ENCODE measurements at regions not wholly inside any gene's neighbourhood (a gene's known extent, or its start where the extent isn't known, plus 50 kb on each side); places are given as distances from the start of the nearest gene placed in this dataset.

GRCh38 chr13:76816394-76816793, 69.8 kb downstream of the KCTD12 start:
- H3K27ac ChIP-seq: no peak overlapping the region
- no peak for TF ChIP-seq CTCF (conservative IDR thresholded peaks at IDR 0.05)

DNA sequence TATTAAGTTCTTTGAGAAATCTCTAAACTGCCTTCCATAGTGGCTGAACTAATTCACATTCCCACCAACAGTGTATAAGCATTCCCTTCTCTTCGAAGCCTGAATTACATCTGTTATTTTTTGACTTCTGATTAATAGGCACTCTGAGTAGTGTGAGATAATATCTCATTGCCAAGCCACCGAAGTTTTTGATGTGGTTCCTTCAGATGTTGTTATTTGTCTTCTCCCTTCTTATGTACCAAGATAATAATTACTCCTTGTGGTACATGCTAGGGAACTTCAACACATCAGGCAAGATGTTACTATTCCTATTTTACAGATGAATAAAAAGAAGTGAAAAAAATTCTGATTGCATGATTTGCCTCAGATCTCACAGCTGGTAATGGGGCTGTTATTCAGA, 70.9 kb downstream of the KCTD12 start:
- TF ChIP-seq CTCF (conservative IDR thresholded peaks at IDR 0.05): no peak
- H3K27ac ChIP-seq: no peak overlapping the region

DNA sequence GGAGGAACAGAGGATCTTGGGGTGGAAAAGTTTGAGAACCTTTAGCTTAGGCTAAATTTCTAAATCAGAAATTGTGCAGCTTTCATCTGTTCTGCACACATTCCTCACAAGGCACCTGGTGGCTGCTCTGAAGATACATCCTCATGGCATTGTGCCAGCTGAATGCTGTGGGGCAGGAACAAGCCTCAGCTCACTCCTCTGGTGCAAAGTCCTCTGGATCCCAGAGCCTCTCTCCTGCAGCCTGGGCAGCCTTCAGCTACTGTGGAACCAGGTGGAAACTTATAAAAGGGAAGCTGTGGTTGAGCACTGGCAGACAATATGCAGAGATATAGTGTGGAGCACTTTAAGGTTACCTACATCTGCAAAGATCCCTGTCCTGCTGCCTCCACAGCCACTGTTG, 72.3 kb downstream of the KCTD12 start:
- no peak for TF ChIP-seq CTCF (conservative IDR thresholded peaks at IDR 0.05)
- H3K27ac ChIP-seq: no peak overlapping the region

DNA sequence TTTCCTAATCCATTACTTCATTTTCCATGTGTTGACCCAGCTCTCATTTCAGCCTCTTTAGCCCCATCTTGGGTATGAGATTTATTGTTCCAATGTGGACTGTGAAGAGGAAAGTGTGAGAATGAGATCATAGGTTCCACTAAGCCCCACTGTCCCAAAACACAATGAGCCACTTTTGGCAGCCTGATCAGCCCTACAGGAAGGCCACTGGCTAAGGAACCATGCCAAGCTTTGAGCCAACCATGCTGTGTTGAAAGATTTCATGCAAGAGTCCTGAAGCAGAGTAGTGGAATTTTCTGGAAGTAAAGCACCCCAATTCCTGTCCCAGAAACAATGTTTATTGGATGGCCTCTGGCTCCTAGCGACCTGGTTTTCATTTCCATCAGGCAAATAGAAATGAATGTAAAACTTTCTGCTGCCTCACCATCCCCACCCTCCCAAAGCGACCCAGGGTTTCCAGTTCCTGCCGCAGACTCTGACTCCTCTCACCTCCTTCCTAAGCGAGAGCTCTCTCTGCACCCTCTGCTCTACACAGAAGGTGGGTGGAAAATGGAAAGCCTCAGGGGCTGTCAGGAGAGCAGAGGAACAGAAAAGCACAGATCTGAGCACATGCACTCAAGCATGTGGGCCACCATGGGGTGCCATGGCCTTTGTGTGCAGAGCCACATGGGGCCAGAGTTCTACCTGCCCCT, 73.1 kb downstream of the KCTD12 start:
- no peak overlapping the region for H3K27ac ChIP-seq
- TF ChIP-seq CTCF (conservative IDR thresholded peaks at IDR 0.05): no peak

DNA sequence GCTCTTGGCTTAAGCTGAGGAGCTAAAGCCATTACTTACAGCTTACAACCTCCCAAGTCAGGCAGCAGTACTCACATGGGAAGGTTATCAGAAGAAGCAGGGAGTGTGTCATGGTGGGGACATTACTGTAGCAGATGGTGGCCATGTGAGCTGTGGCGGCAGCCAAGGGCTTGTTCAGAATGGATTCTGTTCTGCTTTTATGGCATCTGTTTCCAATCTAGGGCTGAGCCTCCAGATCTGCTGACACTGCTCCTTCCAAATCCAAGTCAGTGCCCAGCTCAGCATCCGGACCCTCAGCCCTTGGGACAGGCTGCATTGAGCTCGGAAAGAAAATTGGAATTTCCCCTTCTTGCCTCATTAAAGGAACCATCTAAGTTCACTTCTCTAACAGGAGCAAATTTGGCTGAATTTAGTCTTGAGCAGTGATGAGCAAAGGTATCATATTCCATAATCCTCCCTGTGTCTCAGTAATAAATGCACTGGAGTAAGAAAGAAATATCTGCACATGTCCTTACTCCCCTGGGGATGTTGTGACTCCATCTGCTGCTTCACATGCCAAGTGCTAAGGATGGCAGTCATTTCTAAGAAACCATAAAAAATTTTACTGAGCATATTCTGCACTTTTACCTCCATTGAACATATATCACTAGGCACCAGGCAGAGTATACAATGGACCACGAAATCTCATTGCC, 73.9 kb downstream of the KCTD12 start:
- H3K27ac ChIP-seq: no peak overlapping the region
- no peak for TF ChIP-seq CTCF (conservative IDR thresholded peaks at IDR 0.05)

- no peak for TF ChIP-seq CTCF (conservative IDR thresholded peaks at IDR 0.05)
- H3K27ac ChIP-seq: no peak overlapping the region
These were observed 76.8 kb downstream of the KCTD12 start for GRCh38 chr13:76809389-76809788.

DNA sequence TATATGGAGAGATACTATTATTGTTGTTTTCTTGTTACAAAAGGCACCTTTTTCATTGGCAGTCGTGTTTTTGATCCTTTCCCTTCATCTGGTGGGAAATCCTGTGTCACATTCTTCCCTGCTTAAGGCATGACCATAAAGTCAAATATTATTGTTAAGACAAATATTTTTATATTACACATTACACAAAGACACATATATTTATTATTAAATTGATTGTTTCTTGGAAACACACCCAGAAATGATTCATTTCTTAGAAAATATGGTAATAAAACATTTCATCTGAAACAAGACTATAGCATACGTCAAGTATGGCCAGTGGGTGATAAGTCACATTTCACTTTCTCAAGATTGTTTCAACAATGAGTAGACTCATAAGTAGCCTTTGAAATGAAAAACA, 77.3 kb downstream of the KCTD12 start:
- no peak overlapping the region for H3K27ac ChIP-seq
- TF ChIP-seq CTCF (conservative IDR thresholded peaks at IDR 0.05): no peak

Data from VCaP (cell line).